Testis (tissue), 2 donors: ENCODE measurements at regions not wholly inside any gene's neighbourhood (a gene's known extent, or its start where the extent isn't known, plus 50 kb on each side); places are given as distances from the start of the nearest gene placed in this dataset.

Experiments used
- DNase-seq: peaks from one replicate; pipeline ENCODE4 v3.0.0-alpha.2; 2019
- H3K27ac ChIP-seq, 2 donors: fragments of 200-600 bp; sonication (generic); one replicate each; pipeline ENCODE4 v1.5.1; 2019
- H3K27me3 ChIP-seq: fragments of 200-600 bp; sonication (generic); one replicate; pipeline ENCODE4 v1.5.1; 2019
- H3K36me3 ChIP-seq: fragments of 200-600 bp; sonication (generic); one replicate; pipeline ENCODE4 v1.5.1; 2017; ENCODE audit warnings: low read depth; ENCODE audit errors: missing control alignments
- H3K4me1 ChIP-seq: fragments of 200-600 bp; sonication (generic); one replicate; pipeline ENCODE4 v1.5.1; 2019
- H3K4me3 ChIP-seq, 2 donors: fragments of 200-600 bp; sonication (generic); one replicate each; pipeline ENCODE4 v1.5.1; 2017 to 2019
- H3K9me3 ChIP-seq: fragments of 200-600 bp; sonication (generic); one replicate; pipeline ENCODE4 v1.5.1; 2017
- CTCF ChIP-seq, 3 experiments: fragments of 450-650 bp in 2 of 3; fragments of 200-600 bp in 1 of 3; sonication (generic) in 1 of 3; IDR thresholded peaks; one replicate each; pipeline ENCODE4 v1.5.1; 2016 to 2019; ENCODE audit warnings: antibody characterized with exemption in 3 of 3, mild to moderate bottlenecking in 2 of 3, moderate library complexity in 1 of 3
- POLR2A ChIP-seq: fragments of 450-650 bp; IDR thresholded peaks from one replicate; pipeline ENCODE4 v1.6.1; 2017; ENCODE audit warnings: antibody characterized with exemption, mild to moderate bottlenecking, moderate library complexity
- WGBS, 2 donors: methylation state at CpG; one replicate each; pipeline ENCODE4 v1.1.5; 2018; 5-methylcytosine and 5-hydroxymethylcytosine counted together
- intact Hi-C: fragments of 100-400 bp; cut with DNase I; formaldehyde crosslinking; loops from one replicate; pipeline ENCODE4 v1.15.1; 2023; ENCODE audit warnings: low total_unique reads

- no peaks in the 10 kb centered on the region for H3K9me3 ChIP-seq
- DNase-seq = no peak
- no peaks in the 10 kb centered on the region for H3K4me1 ChIP-seq
- H3K27me3 ChIP-seq = no peaks in the 10 kb centered on the region
- no peak overlapping the region for H3K27ac ChIP-seq
- TF ChIP-seq POLR2A = no peak
- no peak for TF ChIP-seq CTCF (IDR thresholded peaks at IDR 0.05)
- intact Hi-C loops = no loop called here
- no peaks in the 10 kb centered on the region for H3K36me3 ChIP-seq
- no peak overlapping the region for H3K4me3 ChIP-seq
- WGBS, 2 donors = 51% methylated on average over 13 of the region's 14 CpGs; no CpG with 5 or more reads in 1 of the 2 donors
These were observed 662.8 kb downstream of the BRD1 start for GRCh38 chr22:49164773-49165320.

- Histone ChIP-seq H3K27ac (no peak overlapping the region), H3K9me3 (no peaks in the 10 kb centered on the region), H3K36me3 (no peaks in the 10 kb centered on the region), H3K27me3 (no peaks in the 10 kb centered on the region), H3K4me1 (no peaks in the 10 kb centered on the region), H3K4me3 (no peak overlapping the region)
- intact Hi-C loops = no loop called here
- WGBS, 2 donors = 73 to 76% methylated on average over 25 of the region's 25 CpGs
- TF ChIP-seq POLR2A = no peak
- TF ChIP-seq CTCF (IDR thresholded peaks at IDR 0.05) = no peak
- DNase-seq = no peak
These were observed 663.5 kb downstream of the BRD1 start for GRCh38 chr22:49163960-49164690.

- WGBS, 2 donors = 50 to 81% methylated on average over 1 to 18 of the region's 20 CpGs
- H3K27me3 ChIP-seq = no peaks in the 10 kb centered on the region
- DNase-seq = no peak
These were observed 664.3 kb downstream of the BRD1 start for GRCh38 chr22:49163258-49163959.

GRCh38 chr22:49162841-49163240, 664.8 kb downstream of the BRD1 start:
- H3K36me3 ChIP-seq = no peaks in the 10 kb centered on the region
- no peaks in the 10 kb centered on the region for H3K4me1 ChIP-seq
- H3K9me3 ChIP-seq = no peaks in the 10 kb centered on the region
- no peak overlapping the region for H3K27ac ChIP-seq
- DNase-seq = no peak
- TF ChIP-seq POLR2A (no peak), CTCF (IDR thresholded peaks at IDR 0.05) (no peak)
- no peaks in the 10 kb centered on the region for H3K27me3 ChIP-seq
- no peak overlapping the region for H3K4me3 ChIP-seq
- intact Hi-C loops = no loop called here
- WGBS, 2 donors = 79 to 89% methylated on average over 11 to 16 of the region's 16 CpGs

More at GRCh38 chr22:49163258-49163959, 664.3 kb downstream of the BRD1 start:
- Histone ChIP-seq H3K27ac (no peak overlapping the region), H3K4me1 (no peaks in the 10 kb centered on the region), H3K36me3 (no peaks in the 10 kb centered on the region), H3K9me3 (no peaks in the 10 kb centered on the region), H3K4me3 (no peak overlapping the region)
- no peak for TF ChIP-seq POLR2A
- no peak for TF ChIP-seq CTCF (IDR thresholded peaks at IDR 0.05)
- intact Hi-C loops = no loop called here
